Thyroid gland (tissue), 4 donors: ENCODE measurements at regions not wholly inside any gene's neighbourhood (a gene's known extent, or its start where the extent isn't known, plus 50 kb on each side); places are given as distances from the start of the nearest gene placed in this dataset.

ENCODE experiments used
- DNase-seq, 2 donors: peaks; one replicate each; pipeline ENCODE4 v3.0.0-alpha.2; 2019
- H3K27ac ChIP-seq, 3 donors: fragments of 200-600 bp; sonication (generic); 1 replicate in 2 of 3; 2 replicates in 1 of 3; pipeline ENCODE4 v1.5.1; 2016 to 2019; ENCODE audit warnings: mild to moderate bottlenecking in 1 of 3, moderate library complexity in 1 of 3
- H3K27me3 ChIP-seq: fragments of 200-600 bp; sonication (generic); one replicate; pipeline ENCODE4 v1.5.1; 2019
- H3K36me3 ChIP-seq, 2 donors: fragments of 200-600 bp; sonication (generic); one replicate each; pipeline ENCODE4 v1.5.1; 2016 to 2019
- H3K4me1 ChIP-seq, 2 donors: fragments of 200-600 bp; sonication (generic); one replicate each; pipeline ENCODE4 v1.5.1; 2017 to 2019
- H3K4me3 ChIP-seq, 3 donors: fragments of 200-600 bp; sonication (generic); replicated peaks in 1 of 3; 1 replicate in 2 of 3; 2 replicates in 1 of 3; pipeline ENCODE4 v1.5.1; 2016; ENCODE audit warnings: mild to moderate bottlenecking in 1 of 3
- H3K9me3 ChIP-seq: fragments of 200-600 bp; sonication (generic); one replicate; pipeline ENCODE4 v1.5.1; 2017
- CTCF ChIP-seq, 6 experiments: fragments of 200-600 bp in 3 of 6; fragments of 450-650 bp in 3 of 6; sonication (generic) in 3 of 6; IDR thresholded peaks; one replicate each; pipeline ENCODE4 v1.5.1; 2016 to 2019; ENCODE audit warnings: antibody characterized with exemption in 6 of 6, mild to moderate bottlenecking in 2 of 6, inconsistent platforms in 1 of 6, moderate library complexity in 1 of 6
- POLR2A ChIP-seq, 2 donors: fragments of 450-650 bp; IDR thresholded peaks; one replicate each; pipeline ENCODE4 v1.6.1; 2017; ENCODE audit warnings: antibody characterized with exemption in 2 of 2, mild to moderate bottlenecking in 2 of 2, moderate library complexity in 1 of 2
- WGBS, 2 donors: methylation state at CpG; one replicate each; pipeline ENCODE4 v1.1.5; 2017; 5-methylcytosine and 5-hydroxymethylcytosine counted together
- intact Hi-C: fragments of 100-400 bp; cut with DNase I; formaldehyde crosslinking; loops from one replicate; pipeline ENCODE4 v1.15.1; 2023

GRCh38 chr15:94671858-94672532 lies 440.6 kb downstream of the MCTP2 start:
- DNase-seq = no peak
- 33 to 34% methylated on average over 8 of the region's 8 CpGs for WGBS, 2 donors
- TF ChIP-seq POLR2A (IDR thresholded peaks at IDR 0.05) = no peak
- no peak for TF ChIP-seq CTCF (IDR thresholded peaks at IDR 0.05)
- Histone ChIP-seq H3K27me3 (no peaks in the 10 kb centered on the region), H3K4me1 (no peaks in the 10 kb centered on the region), H3K9me3 (no peaks in the 10 kb centered on the region), H3K36me3 (no peaks in the 10 kb centered on the region), H3K4me3 (no peak overlapping the region), H3K27ac (peak overlapping the region in 2 of 3 donors; percentile 26 to 56)
- intact Hi-C loops = no loop called here

- H3K9me3 ChIP-seq = no peaks in the 10 kb centered on the region
- no peaks in the 10 kb centered on the region for H3K27me3 ChIP-seq
- no peaks in the 10 kb centered on the region for H3K36me3 ChIP-seq
- H3K27ac ChIP-seq = no peak overlapping the region
- no peaks in the 10 kb centered on the region for H3K4me1 ChIP-seq
- intact Hi-C loops = no loop called here
- 88 to 92% methylated on average over 9 of the region's 9 CpGs for WGBS, 2 donors
- no peak for DNase-seq
- H3K4me3 ChIP-seq = no peak overlapping the region
- TF ChIP-seq CTCF (IDR thresholded peaks at IDR 0.05) (no peak), POLR2A (IDR thresholded peaks at IDR 0.05) (no peak)
Observed at GRCh38 chr15:94673801-94674200, 442.4 kb downstream of the MCTP2 start.

GRCh38 chr15:94674296-94674695 lies 442.9 kb downstream of the MCTP2 start:
- intact Hi-C loops = no loop called here
- no peak for DNase-seq
- H3K9me3 ChIP-seq = no peaks in the 10 kb centered on the region
- TF ChIP-seq POLR2A (IDR thresholded peaks at IDR 0.05) (no peak), CTCF (IDR thresholded peaks at IDR 0.05) (no peak)
- 72 to 74% methylated on average over 10 of the region's 10 CpGs for WGBS, 2 donors
- H3K4me3 ChIP-seq = no peak overlapping the region
- no peak overlapping the region for H3K27ac ChIP-seq
- H3K27me3 ChIP-seq = no peaks in the 10 kb centered on the region
- no peaks in the 10 kb centered on the region for H3K4me1 ChIP-seq
- H3K36me3 ChIP-seq = no peaks in the 10 kb centered on the region

- Histone ChIP-seq H3K4me1 (no peaks in the 10 kb centered on the region), H3K27ac (no peak overlapping the region), H3K27me3 (no peaks in the 10 kb centered on the region), H3K9me3 (no peaks in the 10 kb centered on the region), H3K36me3 (no peaks in the 10 kb centered on the region), H3K4me3 (no peak overlapping the region)
- DNase-seq = no peak
- no peak for TF ChIP-seq POLR2A (IDR thresholded peaks at IDR 0.05)
- no peak for TF ChIP-seq CTCF (IDR thresholded peaks at IDR 0.05)
- intact Hi-C loops = no loop called here
- 78 to 80% methylated on average over 9 of the region's 9 CpGs for WGBS, 2 donors
Observed at GRCh38 chr15:94677202-94677790, 445.9 kb downstream of the MCTP2 start.

- no peak for DNase-seq
- no peaks in the 10 kb centered on the region for H3K27me3 ChIP-seq
- no peak overlapping the region for H3K4me3 ChIP-seq
- no peak overlapping the region for H3K27ac ChIP-seq
- TF ChIP-seq CTCF (IDR thresholded peaks at IDR 0.05) (no peak), POLR2A (IDR thresholded peaks at IDR 0.05) (no peak)
- H3K9me3 ChIP-seq = no peaks in the 10 kb centered on the region
- intact Hi-C loops = no loop called here
- 83 to 86% methylated on average over 3 of the region's 3 CpGs for WGBS, 2 donors
- H3K36me3 ChIP-seq = no peaks in the 10 kb centered on the region
- H3K4me1 ChIP-seq = no peaks in the 10 kb centered on the region
Observed at GRCh38 chr15:94682171-94682570, 450.8 kb downstream of the MCTP2 start.
